Head of caudate nucleus (tissue), 42 donors: ENCODE measurements at regions not wholly inside any gene's neighbourhood (a gene's known extent, or its start where the extent isn't known, plus 50 kb on each side); places are given as distances from the start of the nearest gene placed in this dataset.
A peak's percentile ranks its signal among the peaks of the same experiment; 100 is the strongest.
"Not testable (repeated sequence)": the region's sequence is repeated elsewhere in the genome, so short reads cannot be mapped to it uniquely, and the experiment has no call there.

Experiments used
- DNase-seq, 42 donors: peaks; one replicate each; pipeline versions ENCODE4 v3.0.0 to v3.0.0-alpha.2; 2020 to 2021; ENCODE audit warnings: mixed read lengths in 7 of 42
- intact Hi-C: fragments of 100-400 bp; cut with DNase I; formaldehyde crosslinking; loops from one replicate; pipeline ENCODE4 v1.15.0; 2022

DNA sequence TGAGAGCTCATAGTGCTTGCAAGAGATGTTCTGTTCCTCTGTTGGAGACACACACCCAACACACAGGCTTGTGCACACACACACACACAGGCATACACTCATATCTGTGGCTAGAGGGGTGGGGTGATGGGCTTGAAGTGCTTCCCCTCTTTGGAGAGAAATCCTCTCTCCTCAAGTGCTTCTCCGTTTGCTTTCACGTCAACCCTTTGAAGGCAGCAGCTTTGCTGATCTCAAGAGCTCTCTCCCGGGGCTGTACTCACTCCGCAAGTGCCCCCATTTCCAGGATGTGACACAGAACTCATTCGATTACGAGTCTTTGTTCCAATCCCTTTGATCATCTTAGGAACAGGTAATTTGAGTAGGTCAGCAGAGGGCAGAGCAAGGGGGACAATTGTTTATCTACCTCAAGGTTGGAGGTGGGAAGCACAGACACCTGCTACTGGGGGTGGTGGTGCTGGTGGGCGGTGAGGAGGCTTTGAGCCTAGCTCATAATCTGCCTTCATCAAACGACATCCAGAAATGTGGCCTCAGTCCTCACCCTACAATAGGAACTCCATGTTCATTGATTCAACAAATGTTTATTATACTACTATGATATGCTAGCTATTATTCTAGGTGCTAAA is 529.8 kb upstream of the CADM1 start:
- DNase-seq, result no peak
- intact Hi-C loops, result no loop called here

DNA sequence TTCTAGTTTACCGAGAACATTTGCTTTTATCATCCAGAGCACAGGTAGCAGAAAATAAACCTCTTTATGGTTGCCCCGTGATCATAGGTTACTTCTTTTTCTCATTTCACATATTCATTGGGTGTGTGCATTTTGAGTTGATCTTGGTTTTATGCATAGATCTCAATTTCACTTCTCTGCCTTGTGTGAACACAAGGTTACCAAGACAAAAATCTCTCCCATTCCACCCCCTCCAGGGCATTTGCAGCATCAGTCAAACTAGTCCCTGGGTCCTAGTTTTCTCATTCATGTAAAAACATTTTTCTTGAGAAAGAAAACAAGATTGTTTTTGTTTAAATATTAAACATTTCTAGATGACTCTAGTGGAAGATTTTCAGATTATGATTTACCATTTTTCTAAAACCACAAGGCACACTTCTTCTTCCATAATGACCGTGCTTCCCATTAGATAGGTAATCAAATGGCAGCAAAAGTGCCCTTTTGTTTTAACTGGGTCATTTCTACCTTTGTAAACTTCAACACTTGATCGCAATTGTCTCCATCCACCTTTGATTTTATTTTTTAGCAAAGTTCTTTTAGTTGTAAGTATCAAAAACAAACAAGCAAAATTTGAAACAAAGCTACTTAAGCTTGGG is 526.6 kb upstream of the CADM1 start:
- no peak for DNase-seq
- intact Hi-C loops, result no loop called here

DNA sequence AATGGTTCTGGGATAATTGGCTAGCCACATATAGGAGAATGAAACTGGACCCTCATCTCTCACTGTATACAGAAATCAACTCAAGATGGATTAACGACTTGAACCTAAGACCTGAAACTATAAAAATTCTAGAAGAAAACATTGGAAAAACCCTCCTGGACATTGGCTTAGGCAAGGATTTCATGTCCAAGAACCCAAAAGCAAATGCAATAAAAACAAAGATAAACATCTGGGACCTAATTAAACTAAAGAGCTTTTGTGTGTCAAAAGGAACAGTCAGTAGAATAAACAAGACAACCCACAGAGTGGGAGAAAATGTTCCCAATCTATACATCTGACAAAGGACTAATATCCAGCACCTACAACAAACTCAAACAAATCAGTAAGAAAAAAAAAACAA is 524.3 kb upstream of the CADM1 start:
- DNase-seq, intact Hi-C loops: not testable (repeated sequence)

DNA sequence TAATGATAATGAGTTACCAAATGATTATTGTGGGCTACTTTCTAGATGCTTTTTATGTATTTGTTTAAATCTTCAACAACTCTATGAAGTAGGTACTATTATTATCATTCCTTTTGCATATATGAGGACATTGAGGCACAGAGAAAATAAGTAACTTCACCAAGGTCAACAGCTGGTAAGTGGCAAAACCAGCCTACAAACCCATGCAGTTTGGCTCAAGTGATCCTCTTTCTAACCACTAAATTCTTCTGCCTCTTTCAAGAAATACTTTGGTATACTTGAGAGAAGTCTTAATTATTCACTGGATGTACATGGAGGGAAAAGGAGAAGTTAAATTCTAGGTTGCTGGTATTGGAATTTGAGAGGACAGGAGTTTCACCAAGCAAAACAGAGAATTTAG is 495.2 kb upstream of the CADM1 start:
- intact Hi-C loops, result no loop called here
- no peak for DNase-seq

DNA sequence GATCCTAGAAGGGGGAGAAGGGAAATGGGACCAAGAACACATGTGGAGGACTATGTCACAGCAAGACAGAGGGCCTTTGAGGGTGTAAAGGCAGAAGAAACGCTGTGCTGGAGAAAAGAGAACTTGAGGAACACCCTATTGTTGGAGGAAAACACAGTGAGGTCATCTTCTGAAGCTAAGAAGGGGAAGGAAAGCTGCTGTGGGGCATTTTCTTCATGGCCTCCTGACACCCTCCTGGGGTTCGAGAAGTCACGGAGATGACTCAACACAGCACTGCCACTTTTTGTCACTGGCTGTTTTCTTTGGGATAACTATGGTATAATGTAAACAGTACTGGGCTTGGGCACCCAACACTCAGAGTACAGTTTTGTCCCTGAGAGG is 492.6 kb upstream of the CADM1 start:
- intact Hi-C loops, result no loop called here
- no peak for DNase-seq

DNA sequence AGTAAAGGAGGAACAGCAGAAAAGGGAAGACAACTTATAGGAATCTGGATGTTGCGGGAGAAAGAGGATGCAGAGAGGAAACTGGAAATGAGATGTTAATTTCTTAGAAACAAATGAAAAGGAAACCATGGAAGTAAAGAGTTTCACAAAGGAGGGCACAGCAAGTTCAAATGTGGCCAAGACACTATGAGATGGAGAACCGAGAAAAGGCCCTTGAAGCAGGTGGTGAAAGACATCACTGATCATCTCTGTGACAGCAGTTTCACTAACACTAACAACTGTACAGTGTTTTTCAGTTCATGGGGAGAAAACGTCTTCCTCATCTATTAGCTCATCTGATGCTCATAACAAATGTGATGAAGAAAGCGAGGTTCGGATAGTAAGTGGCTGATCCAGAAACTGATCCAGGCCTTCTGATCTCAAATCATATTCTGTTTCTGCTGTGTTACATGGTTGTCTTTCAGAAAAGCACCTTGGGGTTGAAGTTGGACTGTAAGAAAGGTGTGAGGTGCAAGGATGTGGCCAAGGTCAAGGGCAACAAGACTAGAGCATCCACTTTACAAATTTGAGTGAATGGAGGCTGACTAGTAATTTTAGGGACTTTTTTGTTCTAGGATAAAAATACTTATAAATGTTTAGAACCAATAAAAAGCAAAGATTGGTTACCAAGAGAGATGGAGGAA is 492.1 kb upstream of the CADM1 start:
- no peak for DNase-seq
- intact Hi-C loops, result no loop called here

DNA sequence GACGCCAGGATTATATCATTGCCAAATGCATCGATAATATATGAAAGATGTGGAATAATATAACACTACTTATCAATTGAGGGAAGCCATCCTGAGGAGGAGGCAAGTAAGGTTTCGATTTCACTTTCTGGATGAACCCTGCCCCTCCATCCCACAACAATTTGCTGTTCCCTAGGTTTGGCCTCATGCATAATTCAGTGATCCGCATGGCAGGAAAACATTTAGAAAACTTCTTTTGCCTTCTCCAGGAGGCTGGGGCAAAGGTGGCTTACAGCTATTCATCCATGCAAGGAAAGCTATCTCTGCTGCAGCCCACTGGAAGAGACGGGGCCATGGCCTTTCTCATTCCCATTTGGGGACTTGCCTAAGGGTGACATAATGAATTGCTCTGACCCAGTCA is 489.4 kb upstream of the CADM1 start:
- intact Hi-C loops, result no loop called here
- no peak for DNase-seq

- DNase-seq, result peak in 22 of 42 donors; percentile 8 to 61 (median 34)
- intact Hi-C loops, result no loop called here
Measured at GRCh38 chr11:115990004-115990447, 485.8 kb upstream of the CADM1 start.

DNA sequence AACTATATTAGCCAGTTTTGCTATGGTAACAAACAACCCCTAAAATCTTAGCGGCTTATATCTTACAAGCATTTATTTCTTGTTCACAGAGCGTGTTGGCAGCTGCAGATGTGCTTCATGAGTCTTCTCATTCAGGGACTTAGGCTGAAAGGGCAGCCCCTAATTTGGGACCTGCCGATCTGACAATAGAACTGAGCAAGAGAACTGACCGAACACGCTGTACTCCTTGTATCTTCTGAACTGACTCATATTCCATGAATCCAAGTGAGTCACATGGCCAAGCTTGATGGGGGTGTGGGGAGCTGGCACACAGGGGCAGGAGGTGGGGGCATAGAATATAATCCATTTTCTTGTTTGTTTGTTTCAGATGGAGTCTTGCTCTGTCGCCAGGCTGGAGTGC is 481.7 kb upstream of the CADM1 start:
- no peak for DNase-seq
- intact Hi-C loops, result no loop called here

GRCh38 chr11:115984228-115984627 is 480.0 kb upstream of the CADM1 start:
- intact Hi-C loops, result no loop called here
- DNase-seq, result no peak

- DNase-seq, result no peak
- intact Hi-C loops, result no loop called here
Measured at GRCh38 chr11:115982666-115983065, 478.5 kb upstream of the CADM1 start.

GRCh38 chr11:115981814-115982471 is 477.7 kb upstream of the CADM1 start:
- DNase-seq, result no peak
- intact Hi-C loops, result no loop called here

DNA sequence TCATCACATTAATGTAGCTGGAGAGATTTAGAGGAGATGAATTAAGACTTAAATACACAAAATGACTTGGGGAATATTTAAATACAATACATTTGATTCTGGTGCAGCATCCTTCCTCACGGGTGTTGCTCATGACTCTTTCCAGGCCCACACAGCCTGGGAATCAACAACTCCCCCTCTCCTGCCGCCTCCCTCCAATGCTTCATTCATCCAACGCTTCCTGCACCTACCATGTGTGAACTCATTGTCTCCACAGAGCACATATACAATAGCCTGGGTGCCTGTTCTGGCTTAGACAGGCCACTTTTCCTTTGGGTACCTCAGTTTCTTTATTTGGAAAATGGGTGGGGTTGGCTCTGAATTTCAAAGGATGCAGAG is 476.9 kb upstream of the CADM1 start:
- intact Hi-C loops, result no loop called here
- DNase-seq, result peak in 14 of 42 donors; percentile 7 to 59 (median 39)

DNA sequence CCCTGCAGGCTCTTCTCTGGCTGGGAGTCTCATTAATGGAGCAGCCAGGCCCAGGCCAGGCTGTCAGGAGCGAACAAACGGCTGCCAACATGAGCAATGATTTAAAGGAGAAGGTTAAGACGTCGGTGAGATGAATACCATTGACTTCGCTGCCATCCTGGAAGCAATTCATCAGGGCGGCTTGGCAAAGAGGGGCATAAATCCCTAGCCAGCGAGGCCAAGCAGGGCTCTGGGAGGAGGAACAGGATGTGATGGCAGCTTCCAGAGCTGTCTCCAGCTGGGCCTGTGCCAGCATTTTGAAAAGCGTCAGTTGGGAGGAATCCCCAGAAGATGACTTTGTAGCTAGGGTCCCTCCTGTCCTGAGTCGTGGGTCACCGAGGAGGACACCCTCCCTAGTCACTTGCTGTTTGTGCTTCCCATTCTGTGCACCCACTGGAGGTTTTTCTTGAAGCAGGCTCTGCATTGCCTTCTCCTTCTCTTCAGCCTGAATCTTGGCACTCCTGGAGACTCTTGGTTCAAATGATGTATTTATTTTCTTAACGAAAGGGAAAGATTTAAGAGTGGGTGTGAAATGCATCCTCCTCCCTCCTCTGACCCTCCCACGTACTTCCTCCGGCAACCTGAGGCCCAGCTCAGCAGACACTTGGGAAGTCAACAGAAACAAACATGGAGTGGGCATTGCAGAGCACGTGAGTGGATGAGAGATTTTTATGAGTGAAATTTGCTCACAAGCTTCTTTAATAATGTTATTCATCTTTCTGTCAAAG is 476.3 kb upstream of the CADM1 start:
- intact Hi-C loops, result no loop called here
- peak in 3 of 42 donors; percentile 19 to 37 (median 23) for DNase-seq

- no peak for DNase-seq
- intact Hi-C loops, result no loop called here
Measured at GRCh38 chr11:115974703-115975102, 470.5 kb upstream of the CADM1 start.

DNA sequence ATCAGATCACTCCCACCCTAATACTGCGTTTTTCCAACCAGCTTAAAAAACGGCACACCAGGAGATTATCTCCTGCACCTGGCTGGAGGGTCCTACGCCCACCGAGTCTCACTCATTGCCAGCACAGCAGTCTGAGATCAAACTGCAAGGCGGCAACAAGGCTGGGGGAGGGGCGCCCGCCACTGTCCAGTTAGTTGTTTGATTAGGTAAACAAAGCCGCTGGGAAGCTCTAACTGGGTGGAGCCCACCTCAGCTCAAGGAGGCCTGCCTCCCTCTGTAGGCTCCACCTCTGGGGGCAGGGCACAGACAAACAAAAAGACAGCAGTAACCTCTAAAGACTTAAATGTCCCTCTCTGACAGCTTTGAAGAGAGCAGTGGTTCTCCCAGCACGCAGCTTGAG is 463.0 kb upstream of the CADM1 start:
- not testable (repeated sequence) for DNase-seq

DNA sequence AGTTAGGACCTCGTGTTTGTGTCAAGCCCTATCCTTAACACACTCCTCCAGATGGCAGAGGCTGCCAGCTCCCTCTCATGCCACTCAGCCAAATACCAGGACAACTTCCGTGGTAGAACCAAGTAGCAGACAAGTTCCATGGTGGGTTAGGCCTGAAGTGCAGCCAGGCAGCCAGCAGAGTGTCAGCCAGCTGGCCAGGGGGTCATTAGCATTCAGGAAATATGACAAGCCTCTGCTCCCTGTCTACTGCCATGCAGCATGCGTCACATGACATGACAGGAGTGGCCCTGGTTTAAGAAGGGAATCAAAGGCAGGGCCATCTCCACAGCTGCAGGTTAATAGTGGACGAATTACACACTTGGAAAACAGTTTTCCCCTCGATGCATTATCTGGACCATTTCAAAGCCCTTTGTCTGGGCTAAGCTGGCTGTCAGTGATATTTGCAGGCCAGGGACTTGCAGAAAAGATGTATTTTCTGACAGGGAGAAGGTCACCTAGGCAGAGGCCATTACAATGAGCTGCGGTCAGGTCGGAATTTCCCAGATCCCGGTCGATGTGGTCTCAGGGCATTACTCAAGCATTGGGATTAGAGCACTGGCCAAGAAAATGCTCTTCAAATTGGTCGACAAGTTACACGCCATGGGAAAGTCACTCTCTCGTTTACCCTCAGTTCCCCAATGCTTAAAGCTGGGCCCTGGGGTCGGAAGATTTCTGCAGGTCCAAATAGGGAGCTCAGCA is 461.7 kb upstream of the CADM1 start:
- intact Hi-C loops, result no loop called here
- DNase-seq, result peak in 1 of 42 donors; percentile 18

More for the DNA sequence above, 463.0 kb upstream of the CADM1 start:
- intact Hi-C loops, result not testable (repeated sequence)

DNA sequence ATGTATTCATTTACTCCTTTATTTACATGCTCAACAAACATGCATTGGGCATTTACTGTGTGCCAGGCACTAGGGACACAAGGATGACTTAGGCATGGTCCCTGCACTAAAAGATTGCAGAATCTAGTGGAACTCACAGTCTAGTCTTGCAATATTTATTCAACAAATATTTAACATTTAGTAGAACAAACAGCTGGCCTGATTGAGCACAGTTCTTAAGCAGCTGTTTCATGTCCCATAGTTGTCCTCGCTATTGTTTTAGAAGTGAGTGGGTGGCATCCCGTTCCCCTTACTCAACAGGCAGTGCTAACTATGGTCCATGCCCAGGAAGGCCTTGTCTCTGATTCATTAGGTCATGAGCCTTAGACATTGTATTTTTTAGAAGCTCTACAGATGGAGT is 459.9 kb upstream of the CADM1 start:
- intact Hi-C loops, result no loop called here
- no peak for DNase-seq

DNA sequence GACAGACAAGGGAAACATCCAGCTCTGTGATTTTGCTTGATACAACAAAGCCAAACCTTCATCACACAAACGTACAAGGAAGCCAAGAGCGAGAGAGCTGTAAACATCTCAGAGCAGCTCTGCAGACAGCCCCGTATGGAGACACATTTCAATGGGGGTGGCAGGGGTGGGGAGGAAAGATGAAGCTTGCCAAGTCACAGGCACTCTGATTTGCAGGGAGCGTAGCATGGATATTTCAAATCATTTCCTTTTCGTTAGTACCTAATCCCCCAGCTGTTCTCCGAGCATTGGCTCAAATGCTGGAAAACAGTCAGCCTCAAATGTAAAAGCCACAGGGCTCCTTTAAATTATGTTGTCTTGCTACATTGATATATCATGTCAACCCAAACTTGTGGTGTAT is 458.9 kb upstream of the CADM1 start:
- intact Hi-C loops, result no loop called here
- DNase-seq, result peak in 24 of 42 donors; percentile 18 to 73 (median 44)
